Uterus (tissue), 2 donors: ENCODE measurements at regions not wholly inside any gene's neighbourhood (a gene's known extent, or its start where the extent isn't known, plus 50 kb on each side); places are given as distances from the start of the nearest gene placed in this dataset.

Experiments used
- POLR2A ChIP-seq, 2 donors: fragments of 450-650 bp; IDR thresholded peaks; one replicate each; pipeline ENCODE4 v1.6.1; 2016; ENCODE audit warnings: antibody characterized with exemption in 2 of 2, mild to moderate bottlenecking in 1 of 2, moderate library complexity in 1 of 2
- TF ChIP-seq, protein P1 (sequence below), 4 experiments: fragments of 200-600 bp in 2 of 4; fragments of 450-650 bp in 2 of 4; sonication (generic) in 2 of 4; IDR thresholded peaks; one replicate each; pipeline ENCODE4 v1.5.1; 2016 to 2019; ENCODE audit warnings: antibody characterized with exemption in 4 of 4, mild to moderate bottlenecking in 2 of 4, moderate library complexity in 1 of 4

GRCh38 chr13:74575729-74576125 lies 441.5 kb upstream of the KLF12 start:
- TF ChIP-seq, protein P1, sequence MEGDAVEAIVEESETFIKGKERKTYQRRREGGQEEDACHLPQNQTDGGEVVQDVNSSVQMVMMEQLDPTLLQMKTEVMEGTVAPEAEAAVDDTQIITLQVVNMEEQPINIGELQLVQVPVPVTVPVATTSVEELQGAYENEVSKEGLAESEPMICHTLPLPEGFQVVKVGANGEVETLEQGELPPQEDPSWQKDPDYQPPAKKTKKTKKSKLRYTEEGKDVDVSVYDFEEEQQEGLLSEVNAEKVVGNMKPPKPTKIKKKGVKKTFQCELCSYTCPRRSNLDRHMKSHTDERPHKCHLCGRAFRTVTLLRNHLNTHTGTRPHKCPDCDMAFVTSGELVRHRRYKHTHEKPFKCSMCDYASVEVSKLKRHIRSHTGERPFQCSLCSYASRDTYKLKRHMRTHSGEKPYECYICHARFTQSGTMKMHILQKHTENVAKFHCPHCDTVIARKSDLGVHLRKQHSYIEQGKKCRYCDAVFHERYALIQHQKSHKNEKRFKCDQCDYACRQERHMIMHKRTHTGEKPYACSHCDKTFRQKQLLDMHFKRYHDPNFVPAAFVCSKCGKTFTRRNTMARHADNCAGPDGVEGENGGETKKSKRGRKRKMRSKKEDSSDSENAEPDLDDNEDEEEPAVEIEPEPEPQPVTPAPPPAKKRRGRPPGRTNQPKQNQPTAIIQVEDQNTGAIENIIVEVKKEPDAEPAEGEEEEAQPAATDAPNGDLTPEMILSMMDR (IDR thresholded peaks at IDR 0.05) = no peak
- TF ChIP-seq POLR2A (IDR thresholded peaks at IDR 0.05) = no peak
